ENCODE measurements at regions not wholly inside any gene's neighbourhood (a gene's known extent, or its start where the extent isn't known, plus 50 kb on each side); places are given as distances from the start of the nearest gene placed in this dataset.

DNA sequence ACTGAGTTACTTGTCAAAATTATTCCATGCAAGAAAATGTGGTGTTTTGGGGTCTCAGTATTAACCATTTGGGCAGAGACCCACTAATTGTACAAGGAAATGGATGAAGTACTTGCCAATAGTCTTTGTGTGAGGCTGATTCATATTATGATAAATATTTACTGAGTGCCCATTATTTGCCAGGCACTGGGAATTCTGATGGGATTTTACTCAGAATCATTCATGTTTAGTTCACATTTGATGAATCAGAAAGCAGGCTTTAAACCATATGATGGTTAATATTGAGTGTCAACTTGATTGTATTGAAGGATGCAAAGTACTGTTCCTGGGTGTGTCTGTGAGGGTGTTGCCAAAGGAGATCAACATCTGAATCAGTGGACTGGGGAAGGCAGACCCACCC is 66.2 kb upstream of the SOX21 start:
- no peaks in the 10 kb centered on the region for H3K27me3 ChIP-seq (ENCODE audit: control insufficient read depth in 3 of 3, insufficient read depth in 3 of 3, low read length in 2 of 3)
- H3K27ac ChIP-seq (ENCODE audit: low read depth in 1 of 2, low read length in 1 of 2) = no peak overlapping the region
- no peak for TF ChIP-seq CTCF (IDR thresholded peaks at IDR 0.05; ENCODE audit: control extremely low read depth, extremely low read depth)
- no peak overlapping the region for H3K9ac ChIP-seq (ENCODE audit: insufficient read depth in 1 of 2, low read length in 2 of 2)
- peaks cover 0 to 3% (median 0%) of the 10 kb centered on the region in 4 donors for H3K9me3 ChIP-seq (ENCODE audit: control insufficient read depth in 4 of 4, insufficient read depth in 3 of 4, low read length in 3 of 4)
- ATAC-seq (ENCODE audit: insufficient read depth, low FRiP score) = no peak
- no peaks in the 10 kb centered on the region for H3K4me1 ChIP-seq (ENCODE audit: control insufficient read depth in 5 of 5, insufficient read depth in 5 of 5, low read length in 5 of 5)
- no peaks in the 10 kb centered on the region for H3K36me3 ChIP-seq (ENCODE audit: control insufficient read depth in 4 of 4, insufficient read depth in 4 of 4, low read length in 4 of 4)
- no peak overlapping the region for H3K4me3 ChIP-seq
- DNase-seq = no peak

DNA sequence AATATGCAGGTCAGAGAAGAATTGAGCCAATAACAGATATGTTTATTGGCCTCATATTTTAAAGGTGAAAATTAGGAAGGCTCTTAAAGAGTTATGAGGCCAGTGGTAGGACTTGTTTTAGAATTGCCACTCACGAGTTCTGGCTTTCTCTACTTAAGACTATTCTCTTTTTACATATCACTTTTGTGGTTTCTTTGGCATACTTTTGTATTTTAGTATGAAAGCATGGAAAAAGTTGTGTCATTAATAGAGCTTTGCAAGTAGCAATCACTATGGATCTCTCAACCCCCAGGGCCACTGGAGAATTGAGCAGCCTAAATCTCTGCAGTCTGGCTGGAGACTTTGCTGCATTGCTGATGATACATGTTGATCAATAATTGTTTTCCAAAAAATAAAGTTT is 64.6 kb upstream of the SOX21 start:
- no peak for TF ChIP-seq CTCF (IDR thresholded peaks at IDR 0.05; ENCODE audit: control extremely low read depth, extremely low read depth)
- H3K9ac ChIP-seq (ENCODE audit: insufficient read depth in 1 of 2, low read length in 2 of 2) = no peak overlapping the region
- no peak overlapping the region for H3K4me3 ChIP-seq
- no peak overlapping the region for H3K27ac ChIP-seq (ENCODE audit: low read depth in 1 of 2, low read length in 1 of 2)
- no peaks in the 10 kb centered on the region for H3K36me3 ChIP-seq (ENCODE audit: control insufficient read depth in 4 of 4, insufficient read depth in 4 of 4, low read length in 4 of 4)
- ATAC-seq (ENCODE audit: insufficient read depth, low FRiP score) (no peak), DNase-seq (no peak)
- no peaks in the 10 kb centered on the region for H3K4me1 ChIP-seq (ENCODE audit: control insufficient read depth in 5 of 5, insufficient read depth in 5 of 5, low read length in 5 of 5)
- H3K9me3 ChIP-seq (ENCODE audit: control insufficient read depth in 4 of 4, insufficient read depth in 3 of 4, low read length in 3 of 4) = no peaks in the 10 kb centered on the region
- no peaks in the 10 kb centered on the region for H3K27me3 ChIP-seq (ENCODE audit: control insufficient read depth in 3 of 3, insufficient read depth in 3 of 3, low read length in 2 of 3)
- 59 to 88% methylated on average over 1 of the region's 1 CpG for WGBS, 2 donors

DNA sequence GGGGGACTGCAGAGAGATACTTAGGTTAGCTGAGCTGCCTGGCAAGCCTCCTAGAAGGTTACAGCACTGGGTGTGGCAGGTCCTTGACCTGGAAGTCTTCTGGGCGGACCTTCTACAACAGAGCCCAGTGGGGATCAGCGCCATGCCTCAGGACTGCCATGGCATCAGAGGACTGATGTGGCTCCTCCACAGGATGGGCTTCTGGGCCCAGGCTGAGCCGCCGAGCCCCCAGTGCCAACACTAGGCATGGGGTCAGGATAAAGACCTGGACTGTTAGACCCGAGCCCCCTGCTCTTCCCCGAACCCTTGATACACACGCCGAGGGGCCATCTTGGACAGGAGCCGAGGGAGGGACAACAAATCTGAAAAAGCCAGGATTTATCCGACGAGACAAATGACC is 64.0 kb upstream of the SOX21 start:
- Histone ChIP-seq H3K27ac (ENCODE audit: low read depth in 1 of 2, low read length in 1 of 2) (no peak overlapping the region), H3K4me1 (ENCODE audit: control insufficient read depth in 5 of 5, insufficient read depth in 5 of 5, low read length in 5 of 5) (no peaks in the 10 kb centered on the region), H3K27me3 (ENCODE audit: control insufficient read depth in 3 of 3, insufficient read depth in 3 of 3, low read length in 2 of 3) (no peaks in the 10 kb centered on the region), H3K9ac (ENCODE audit: insufficient read depth in 1 of 2, low read length in 2 of 2) (no peak overlapping the region), H3K36me3 (ENCODE audit: control insufficient read depth in 4 of 4, insufficient read depth in 4 of 4, low read length in 4 of 4) (no peaks in the 10 kb centered on the region), H3K9me3 (ENCODE audit: control insufficient read depth in 4 of 4, insufficient read depth in 3 of 4, low read length in 3 of 4) (no peaks in the 10 kb centered on the region), H3K4me3 (no peak overlapping the region)
- DNase-seq (no peak), ATAC-seq (ENCODE audit: insufficient read depth, low FRiP score) (no peak)
- TF ChIP-seq CTCF (IDR thresholded peaks at IDR 0.05; ENCODE audit: control extremely low read depth, extremely low read depth) = no peak
- WGBS, 2 donors = 90 to 93% methylated on average over 11 of the region's 11 CpGs

GRCh38 chr13:94765814-94766213 is 53.5 kb upstream of the SOX21 start:
- H3K4me3 ChIP-seq = no peak overlapping the region
- no peaks in the 10 kb centered on the region for H3K4me1 ChIP-seq (ENCODE audit: control insufficient read depth in 5 of 5, insufficient read depth in 5 of 5, low read length in 5 of 5)
- H3K27me3 ChIP-seq (ENCODE audit: control insufficient read depth in 3 of 3, insufficient read depth in 3 of 3, low read length in 2 of 3) = peaks cover 0 to 39% (median 2%) of the 10 kb centered on the region in 3 donors
- peaks cover 0 to 2% (median 0%) of the 10 kb centered on the region in 4 donors for H3K9me3 ChIP-seq (ENCODE audit: control insufficient read depth in 4 of 4, insufficient read depth in 3 of 4, low read length in 3 of 4)
- TF ChIP-seq CTCF (IDR thresholded peaks at IDR 0.05; ENCODE audit: control extremely low read depth, extremely low read depth) = no peak
- no peak for DNase-seq
- no peak for ATAC-seq (ENCODE audit: insufficient read depth, low FRiP score)
- H3K27ac ChIP-seq (ENCODE audit: low read depth in 1 of 2, low read length in 1 of 2) = no peak overlapping the region
- no peaks in the 10 kb centered on the region for H3K36me3 ChIP-seq (ENCODE audit: control insufficient read depth in 4 of 4, insufficient read depth in 4 of 4, low read length in 4 of 4)
- 83 to 89% methylated on average over 7 of the region's 7 CpGs for WGBS, 2 donors
- no peak overlapping the region for H3K9ac ChIP-seq (ENCODE audit: insufficient read depth in 1 of 2, low read length in 2 of 2)
